Esophagus squamous epithelium (tissue), 5 donors: ENCODE measurements at regions not wholly inside any gene's neighbourhood (a gene's known extent, or its start where the extent isn't known, plus 50 kb on each side); places are given as distances from the start of the nearest gene placed in this dataset.

ENCODE experiments used
- DNase-seq: peaks from one replicate; lab custom pipeline; 2025; lab: John Stamatoyannopoulos, UW
- H3K27ac ChIP-seq, 4 donors: fragments of 200-600 bp; sonication (generic); one replicate each; pipeline ENCODE4 v1.5.1; 2016 to 2019; ENCODE audit warnings: mild to moderate bottlenecking in 1 of 4
- H3K27me3 ChIP-seq, 4 donors: fragments of 200-600 bp; sonication (generic); 1 replicate in 3 of 4; 2 replicates in 1 of 4; pipeline versions ENCODE4 v1.5.1 to v1.6.0; 2017 to 2021; ENCODE audit warnings: antibody characterized with exemption in 1 of 4
- H3K36me3 ChIP-seq, 3 donors: fragments of 200-600 bp; sonication (generic); one replicate each; pipeline ENCODE4 v1.5.1; 2016 to 2019
- H3K4me1 ChIP-seq, 3 donors: fragments of 200-600 bp; sonication (generic); one replicate each; pipeline ENCODE4 v1.5.1; 2017 to 2019
- H3K4me3 ChIP-seq, 4 donors: fragments of 200-600 bp; sonication (generic); 1 replicate in 3 of 4; 2 replicates in 1 of 4; pipeline ENCODE4 v1.5.1; 2016 to 2019; ENCODE audit warnings: mild to moderate bottlenecking in 2 of 4, moderate library complexity in 1 of 4
- H3K9me3 ChIP-seq, 3 donors: fragments of 200-600 bp; sonication (generic); one replicate each; pipeline ENCODE4 v1.5.1; 2016 to 2019
- CTCF ChIP-seq, 6 experiments: fragments of 450-650 bp in 4 of 6; fragments of 200-600 bp in 2 of 6; sonication (generic) in 2 of 6; IDR thresholded peaks; one replicate each; pipeline ENCODE4 v1.5.1; 2016 to 2019; ENCODE audit warnings: antibody characterized with exemption in 6 of 6, mild to moderate bottlenecking in 4 of 6, moderate library complexity in 4 of 6
- POLR2A ChIP-seq, 4 donors: fragments of 450-650 bp; IDR thresholded peaks; one replicate each; pipeline ENCODE4 v1.6.1; 2017; ENCODE audit warnings: antibody characterized with exemption in 4 of 4, mild to moderate bottlenecking in 4 of 4, moderate library complexity in 3 of 4
- WGBS, 2 donors: methylation state at CpG; one replicate each; pipeline ENCODE4 v1.1.5; 2018; 5-methylcytosine and 5-hydroxymethylcytosine counted together
- intact Hi-C: fragments of 100-400 bp; cut with DNase I; formaldehyde crosslinking; loops from one replicate; pipeline ENCODE4 v1.15.0; 2022
- donor health status: DM: yes; HTN: yes; CAD: no.

DNA sequence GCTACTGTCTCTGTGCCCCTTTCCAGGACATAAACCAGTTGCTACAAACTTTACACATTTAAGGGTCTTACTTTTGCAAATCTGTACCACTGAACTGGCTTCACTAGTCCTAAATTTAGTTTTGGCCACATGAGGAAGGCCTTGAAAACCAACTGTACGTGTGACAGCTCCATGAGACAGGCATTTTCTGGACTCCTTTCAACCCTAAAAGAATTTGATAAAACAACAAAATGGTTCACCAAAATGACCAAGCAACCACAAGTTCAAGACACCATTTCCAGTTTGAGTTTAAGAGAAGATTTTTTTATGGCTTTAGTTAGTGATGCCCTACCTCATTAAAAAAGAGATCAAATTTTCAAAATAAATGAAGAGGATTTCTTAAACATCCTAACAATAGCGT is 246.4 kb downstream of the ZNF674 start:
- Histone ChIP-seq H3K27ac (no peak overlapping the region), H3K4me1 (peaks cover 0 to 5% (median 0%) of the 10 kb centered on the region in 3 donors), H3K27me3 (no peaks in the 10 kb centered on the region), H3K9me3 (no peaks in the 10 kb centered on the region), H3K36me3 (no peaks in the 10 kb centered on the region), H3K4me3 (no peak overlapping the region)
- no peak for TF ChIP-seq CTCF (IDR thresholded peaks at IDR 0.05)
- TF ChIP-seq POLR2A (IDR thresholded peaks at IDR 0.05) = no peak
- 62 to 97% methylated on average over 2 of the region's 2 CpGs for whole genome bisulfite sequencing, 2 donors
- DNase-seq = no peak
- intact Hi-C loops = no loop called here

DNA sequence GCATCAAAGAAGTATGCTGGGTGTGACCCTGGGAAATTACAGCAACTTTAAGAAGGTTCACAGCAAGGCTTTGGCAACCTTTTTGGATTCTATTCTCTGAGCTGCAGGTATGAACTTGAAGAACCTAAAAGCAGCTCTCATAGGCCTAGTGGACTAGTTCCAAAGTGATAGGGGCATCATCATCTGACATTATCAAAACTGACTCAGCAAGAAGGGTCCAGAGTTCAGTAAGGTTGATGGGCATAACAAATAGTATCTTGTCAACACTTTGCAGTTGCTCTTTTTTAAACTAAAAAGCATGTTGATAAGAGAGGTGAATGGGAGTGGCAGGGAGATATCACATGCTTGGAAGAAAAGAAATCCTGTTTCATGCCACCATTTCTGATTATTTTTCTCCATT is 249.3 kb downstream of the ZNF674 start:
- Histone ChIP-seq H3K9me3 (no peaks in the 10 kb centered on the region), H3K36me3 (no peaks in the 10 kb centered on the region), H3K27me3 (no peaks in the 10 kb centered on the region), H3K27ac (peak overlapping the region in 2 of 4 donors; percentile 57 to 63), H3K4me1 (peaks cover 0 to 5% (median 0%) of the 10 kb centered on the region in 3 donors), H3K4me3 (no peak overlapping the region)
- intact Hi-C loops = no loop called here
- TF ChIP-seq POLR2A (IDR thresholded peaks at IDR 0.05) = no peak
- no peak for TF ChIP-seq CTCF (IDR thresholded peaks at IDR 0.05)
- no peak for DNase-seq

DNA sequence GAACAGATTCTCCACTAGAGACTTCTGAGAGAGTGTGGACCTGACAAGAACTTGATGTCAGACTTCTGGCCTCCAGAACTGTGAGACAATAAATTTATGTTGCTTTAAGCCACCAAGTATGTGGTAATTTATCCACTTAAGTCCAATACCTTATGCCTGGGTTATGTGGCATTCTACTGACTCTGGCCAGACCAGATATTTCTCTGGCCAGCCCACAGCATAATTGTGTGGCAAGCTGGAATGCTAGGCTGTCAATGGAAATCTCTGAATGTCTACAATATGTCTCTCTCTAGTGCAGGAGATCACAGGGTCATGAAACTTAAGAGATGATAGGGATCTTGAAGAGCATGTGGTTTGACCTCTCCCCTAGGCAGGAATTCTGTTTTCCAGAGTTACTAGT is 251.0 kb downstream of the ZNF674 start:
- Histone ChIP-seq H3K4me3 (no peak overlapping the region), H3K9me3 (no peaks in the 10 kb centered on the region), H3K27me3 (no peaks in the 10 kb centered on the region), H3K27ac (no peak overlapping the region), H3K36me3 (no peaks in the 10 kb centered on the region), H3K4me1 (peaks cover 0 to 5% (median 0%) of the 10 kb centered on the region in 3 donors)
- DNase-seq = no peak
- no peak for TF ChIP-seq POLR2A (IDR thresholded peaks at IDR 0.05)
- no peak for TF ChIP-seq CTCF (IDR thresholded peaks at IDR 0.05)
- intact Hi-C loops = no loop called here

- TF ChIP-seq CTCF (IDR thresholded peaks at IDR 0.05) = no peak
- no peak for TF ChIP-seq POLR2A (IDR thresholded peaks at IDR 0.05)
- DNase-seq = no peak
- Histone ChIP-seq H3K9me3 (no peaks in the 10 kb centered on the region), H3K27me3 (no peaks in the 10 kb centered on the region), H3K27ac (no peak overlapping the region), H3K4me3 (no peak overlapping the region), H3K36me3 (no peaks in the 10 kb centered on the region), H3K4me1 (no peaks in the 10 kb centered on the region)
- WGBS, 2 donors = 29 to 57% methylated on average over 3 of the region's 3 CpGs
- intact Hi-C loops = no loop called here
These were observed 265.3 kb downstream of the ZNF674 start for GRCh38 chrX:46279925-46280313.

GRCh38 chrX:46279214-46279924 is 265.9 kb downstream of the ZNF674 start:
- Histone ChIP-seq H3K27me3 (no peaks in the 10 kb centered on the region), H3K9me3 (no peaks in the 10 kb centered on the region), H3K4me3 (no peak overlapping the region), H3K27ac (no peak overlapping the region), H3K4me1 (no peaks in the 10 kb centered on the region), H3K36me3 (no peaks in the 10 kb centered on the region)
- DNase-seq = no peak
- WGBS, 2 donors = 53 to 59% methylated on average over 4 of the region's 4 CpGs
- TF ChIP-seq POLR2A (IDR thresholded peaks at IDR 0.05) (no peak), CTCF (IDR thresholded peaks at IDR 0.05) (no peak)
- intact Hi-C loops = no loop called here
